Chondrocyte (in vitro differentiated cells): ENCODE measurements at regions not wholly inside any gene's neighbourhood (a gene's known extent, or its start where the extent isn't known, plus 50 kb on each side); places are given as distances from the start of the nearest gene placed in this dataset.

Experiments
- DNase-seq: peaks from one replicate; pipeline ENCODE4 v3.0.0; 2021; ENCODE audit warnings: mixed read lengths, low spot score
- H3K27ac Mint-ChIP-seq: one replicate; pipeline ENCODE4 v1.8.0; 2021; ENCODE audit warnings: mild to moderate bottlenecking, moderate library complexity, mixed read lengths; ENCODE audit not compliant: unreplicated experiment
- H3K27me3 Mint-ChIP-seq: 2 replicates; pipeline ENCODE4 v1.8.0; 2021; ENCODE audit warnings: low read depth, mixed read lengths
- H3K36me3 Mint-ChIP-seq: 2 replicates; pipeline ENCODE4 v1.8.0; 2021; ENCODE audit warnings: low read depth, mixed read lengths
- H3K4me1 Mint-ChIP-seq: 2 replicates; pipeline ENCODE4 v1.8.0; 2021; ENCODE audit warnings: low read depth, mild to moderate bottlenecking, mixed read lengths
- H3K4me3 Mint-ChIP-seq: one replicate; pipeline ENCODE4 v1.8.0; 2021; ENCODE audit warnings: mild to moderate bottlenecking, moderate library complexity, mixed read lengths; ENCODE audit not compliant: unreplicated experiment
- H3K9me3 Mint-ChIP-seq: 2 replicates; pipeline ENCODE4 v1.8.0; 2021; ENCODE audit warnings: low read depth, mixed read lengths
- CTCF ChIP-seq: fragments of 200-600 bp; sonication (generic); IDR thresholded peaks from 2 replicates; pipeline ENCODE4 v1.5.0; 2021; ENCODE audit warnings: antibody characterized with exemption, mild to moderate bottlenecking, moderate library complexity

- Mint-ChIP-seq H3K27me3 (no peaks in the 10 kb centered on the region), H3K36me3 (no peaks in the 10 kb centered on the region), H3K27ac (no peak overlapping the region), H3K4me3 (no peak overlapping the region), H3K9me3 (no peaks in the 10 kb centered on the region), H3K4me1 (no peaks in the 10 kb centered on the region)
- no peak for TF ChIP-seq CTCF
- DNase-seq, result no peak
These were observed 815.7 kb upstream of the MIR17HG start for GRCh38 chr13:90531744-90532143.

GRCh38 chr13:90532861-90533492 is 814.5 kb upstream of the MIR17HG start:
- no peak overlapping the region for H3K27ac Mint-ChIP-seq
- no peaks in the 10 kb centered on the region for H3K36me3 Mint-ChIP-seq
- no peak overlapping the region for H3K4me3 Mint-ChIP-seq
- no peaks in the 10 kb centered on the region for H3K9me3 Mint-ChIP-seq
- DNase-seq, result no peak
- H3K4me1 Mint-ChIP-seq, result no peaks in the 10 kb centered on the region
- TF ChIP-seq CTCF, result no peak
- H3K27me3 Mint-ChIP-seq, result no peaks in the 10 kb centered on the region

- Mint-ChIP-seq H3K9me3 (peaks cover 7% of the 10 kb centered on the region), H3K36me3 (no peaks in the 10 kb centered on the region), H3K4me3 (no peak overlapping the region), H3K27ac (no peak overlapping the region), H3K4me1 (no peaks in the 10 kb centered on the region), H3K27me3 (no peaks in the 10 kb centered on the region)
- DNase-seq, result no peak
- no peak for TF ChIP-seq CTCF
These were observed 813.6 kb upstream of the MIR17HG start for GRCh38 chr13:90533866-90534265.

GRCh38 chr13:90534617-90535370 is 812.7 kb upstream of the MIR17HG start:
- TF ChIP-seq CTCF, result no peak
- no peak for DNase-seq
- H3K27ac Mint-ChIP-seq, result no peak overlapping the region
- no peaks in the 10 kb centered on the region for H3K27me3 Mint-ChIP-seq
- no peaks in the 10 kb centered on the region for H3K4me1 Mint-ChIP-seq
- H3K36me3 Mint-ChIP-seq, result peaks cover 2% of the 10 kb centered on the region
- H3K4me3 Mint-ChIP-seq, result no peak overlapping the region
- peaks cover 15% of the 10 kb centered on the region for H3K9me3 Mint-ChIP-seq

- Mint-ChIP-seq H3K27me3 (no peaks in the 10 kb centered on the region), H3K4me1 (no peaks in the 10 kb centered on the region), H3K36me3 (peaks cover 2% of the 10 kb centered on the region), H3K9me3 (peaks cover 21% of the 10 kb centered on the region), H3K4me3 (no peak overlapping the region), H3K27ac (no peak overlapping the region)
- DNase-seq, result no peak
- no peak for TF ChIP-seq CTCF
These were observed 812.1 kb upstream of the MIR17HG start for GRCh38 chr13:90535421-90535820.
